K562 (cell line): ENCODE measurements at regions not wholly inside any gene's neighbourhood (a gene's known extent, or its start where the extent isn't known, plus 50 kb on each side); places are given as distances from the start of the nearest gene placed in this dataset.

ENCODE experiments used
- ATAC-seq: fragments of 200-7000 bp; cut with Tn5 transposase; 3 replicates; pipeline ENCODE4 v1.9.1; 2020; ENCODE audit warnings: moderate library complexity
- BruUV-seq: library from RNA; stranded (reverse); fragments of 400-500 nt; replicated peaks from 2 replicates; lab custom pipeline; 2021; lab: Mats Ljungman, UMichigan
- CTCF ChIA-PET: fragments of 300-600 bp; formaldehyde crosslinking; extraction: SDS; loops from one replicate; lab custom pipeline; 2021; ENCODE audit warnings: low intra/inter-chr PET ratio; lab: Yijun Ruan, JAX
- POLR2A ChIA-PET: fragments of 300-600, 350-650 bp; sonication (Branson Sonifier 250); formaldehyde crosslinking; extraction: SDS; loops from one replicate; lab custom pipeline; 2021; ENCODE audit warnings: antibody characterized with exemption, inconsistent platforms; lab: Yijun Ruan, JAX
- DNase-seq, 4 experiments: peaks; one replicate each; pipeline versions ENCODE4 v3.0.0 to v3.0.0-alpha.2; 2011 to 2018; ENCODE audit warnings: low spot score in 3 of 4, mixed read lengths in 3 of 4; ENCODE audit errors: extremely low read depth in 1 of 4
- FAIRE-seq: peaks from 2 replicates; lab custom pipeline; 2011; peaks lifted over from hg19 to GRCh38; lab: Jason Lieb, UNC
- H2AFZ ChIP-seq: 2 replicates; pipeline ENCODE4 v1.6.0; 2011; ENCODE audit warnings: low read depth, low read length, control low read depth, inconsistent platforms
- H3K27ac ChIP-seq: fragments of 200-600 bp; 3 replicates; pipeline ENCODE4 v1.8.0; 2011; ENCODE audit warnings: low read depth, mild to moderate bottlenecking, control low read depth, inconsistent platforms, low read length, moderate library complexity, mixed read lengths; ENCODE audit errors: extremely low read depth
- H3K27me3 ChIP-seq, 2 experiments: fragments of 300-600 bp in 1 of 2; 2 replicates in 1 of 2; 3 replicates in 1 of 2; pipeline versions ENCODE4 v1.6.0 to v1.8.0; 2011; ENCODE audit warnings: inconsistent platforms in 2 of 2, low read length in 2 of 2, mild to moderate bottlenecking in 1 of 2, mixed read lengths in 1 of 2, moderate library complexity in 1 of 2; ENCODE audit not compliant: control insufficient read depth in 2 of 2, insufficient read depth in 2 of 2
- H3K36me3 ChIP-seq: fragments of 300-600 bp; 3 replicates; pipeline ENCODE4 v1.8.0; 2011; ENCODE audit warnings: mild to moderate bottlenecking, low read length, inconsistent platforms; ENCODE audit not compliant: control insufficient read depth, insufficient read depth
- H3K4me1 ChIP-seq, 2 experiments: fragments of 200-600 bp in 1 of 2; replicated peaks in 1 of 2; 2 replicates in 1 of 2; 3 replicates in 1 of 2; pipeline versions ENCODE4 v1.5.1 to v1.8.0; 2011; ENCODE audit warnings: inconsistent platforms in 2 of 2, low read length in 2 of 2, mild to moderate bottlenecking in 1 of 2, mixed read lengths in 1 of 2, moderate library complexity in 1 of 2; ENCODE audit not compliant: control insufficient read depth in 2 of 2, insufficient read depth in 2 of 2
- H3K4me2 ChIP-seq: 2 replicates; pipeline ENCODE4 v1.6.1; 2011; ENCODE audit warnings: low read length, control low read depth, inconsistent platforms, mixed read lengths; ENCODE audit not compliant: insufficient read depth
- H3K4me3 ChIP-seq: fragments of 200-600 bp; sonication (generic), shearing (Covaris generic); 2 replicates; pipeline ENCODE4 v1.5.1; 2016; ENCODE audit warnings: control low read depth, inconsistent platforms
- H3K79me2 ChIP-seq: fragments of 200-600 bp; 3 replicates; pipeline ENCODE4 v1.8.0; 2011; ENCODE audit warnings: low read length, inconsistent platforms; ENCODE audit not compliant: control insufficient read depth, insufficient read depth
- H3K9ac ChIP-seq, 2 experiments: 2 replicates each; pipeline versions ENCODE4 v1.6.0 to v1.6.1; 2011; ENCODE audit warnings: low read depth in 2 of 2, low read length in 2 of 2, control low read depth in 1 of 2, inconsistent platforms in 1 of 2, mild to moderate bottlenecking in 1 of 2, mixed read lengths in 1 of 2; ENCODE audit not compliant: insufficient read depth in 1 of 2
- H3K9me1 ChIP-seq: one replicate; pipeline ENCODE4 v1.6.0; 2011; ENCODE audit warnings: inconsistent platforms, mild to moderate bottlenecking, low read length, moderate library complexity; ENCODE audit not compliant: control insufficient read depth, insufficient read depth
- H3K9me3 ChIP-seq: replicated peaks from 2 replicates; pipeline ENCODE4 v1.5.1; 2011; ENCODE audit warnings: low read depth, low read length, inconsistent platforms; ENCODE audit not compliant: control insufficient read depth, insufficient read depth
- H4K20me1 ChIP-seq: replicated peaks from 2 replicates; pipeline ENCODE4 v1.6.1; 2011; ENCODE audit warnings: low read length, inconsistent platforms, mixed read lengths; ENCODE audit not compliant: control insufficient read depth, insufficient read depth
- AFF4 ChIP-seq: sonication (generic); formaldehyde crosslinking; IDR thresholded peaks from 2 replicates; pipeline ENCODE4 v1.8.0; 2023; ENCODE audit warnings: mild to moderate bottlenecking, missing genetic modification reagents
- CXXC5 ChIP-seq: fragments of 250-450 bp; sonication (Bioruptor Pico); IDR thresholded peaks from 2 replicates; pipeline ENCODE4 v1.8.0; 2022; ENCODE audit warnings: inconsistent platforms, mild to moderate bottlenecking, moderate library complexity
- RBM34 ChIP-seq: fragments of 200-400 bp; formaldehyde crosslinking; IDR thresholded peaks from 2 replicates; pipeline ENCODE4 v1.6.1; 2018; ENCODE audit warnings: low read length, borderline replicate concordance; ENCODE audit not compliant: insufficient read depth
- WGBS: fragments of 100-300 bp; shearing (Covaris generic); methylation state at CpG from one replicate; pipeline ENCODE4 v1.1.6; 2016; ENCODE audit warnings: low coverage, mixed read lengths; ENCODE audit not compliant: insufficient coverage; ENCODE audit errors: missing lambda C conversion rate; 5-methylcytosine and 5-hydroxymethylcytosine counted together
- in situ Hi-C: fragments of 300-500 bp; cut with MboI; formaldehyde crosslinking; loops from 4 replicates; pipeline ENCODE4 v1.15.0; 2018; ENCODE audit warnings: inconsistent platforms, mixed read lengths
- intact Hi-C: fragments of 100-400 bp; cut with micrococcal nuclease; formaldehyde crosslinking; loops from 2 replicates; pipeline ENCODE4 v1.14.2; 2022

- H3K9ac ChIP-seq, result no peak overlapping the region
- intact Hi-C loops, result no loop called here
- in situ Hi-C loops, result no loop called here
- ATAC-seq (no peak), FAIRE-seq (no peak), DNase-seq (no peak)
- H3K4me3 ChIP-seq, result no peak overlapping the region
- CTCF ChIA-PET, result no interaction called here
- H2AFZ ChIP-seq, result no peak overlapping the region
- TF ChIP-seq RBM34 (no peak), CXXC5 (CRISPR knock-in tag) (no peak)
- H3K79me2 ChIP-seq, result no peaks in the 10 kb centered on the region
- no peaks in the 10 kb centered on the region for H4K20me1 ChIP-seq
- H3K36me3 ChIP-seq, result no peaks in the 10 kb centered on the region
- H3K9me1 ChIP-seq, result no peaks in the 10 kb centered on the region
- H3K4me2 ChIP-seq, result no peak overlapping the region
- POLR2A ChIA-PET, result no interaction called here
- no peak overlapping the region for H3K27ac ChIP-seq
- H3K9me3 ChIP-seq, result no peaks in the 10 kb centered on the region
- H3K27me3 ChIP-seq, result no peaks in the 10 kb centered on the region
- H3K4me1 ChIP-seq, result no peaks in the 10 kb centered on the region
- BruUV-seq, result no TSS peak
Observed at GRCh38 chr9:24961762-24962161, 416.1 kb upstream of the IZUMO3 start.

GRCh38 chr9:24953070-24953469, 407.4 kb upstream of the IZUMO3 start:
- Histone ChIP-seq H3K27me3 (no peaks in the 10 kb centered on the region), H3K79me2 (no peaks in the 10 kb centered on the region), H2AFZ (no peak overlapping the region), H4K20me1 (no peaks in the 10 kb centered on the region), H3K9me3 (no peaks in the 10 kb centered on the region), H3K4me3 (no peak overlapping the region), H3K4me2 (no peak overlapping the region), H3K9ac (no peak overlapping the region), H3K36me3 (no peaks in the 10 kb centered on the region), H3K27ac (no peak overlapping the region), H3K9me1 (no peaks in the 10 kb centered on the region), H3K4me1 (no peaks in the 10 kb centered on the region)
- in situ Hi-C loops, result no loop called here
- ChIA-PET POLR2A (no interaction called here), CTCF (no interaction called here)
- no peak for TF ChIP-seq AFF4
- no TSS peak for BruUV-seq
- WGBS, result no CpG with 5 or more reads among the region's 1 CpG
- DNase-seq (no peak), ATAC-seq (no peak), FAIRE-seq (no peak)
- intact Hi-C loops, result no loop called here
